HG03565 (cell line): ENCODE measurements at regions not wholly inside any gene's neighbourhood (a gene's known extent, or its start where the extent isn't known, plus 50 kb on each side); places are given as distances from the start of the nearest gene placed in this dataset.
A peak's percentile ranks its signal among the peaks of the same experiment; 100 is the strongest.
"Not testable (repeated sequence)": the region's sequence is repeated elsewhere in the genome, so short reads cannot be mapped to it uniquely, and the experiment has no call there.

ENCODE experiments used
- ATAC-seq: cut with Tn5 transposase; IDR thresholded peaks from one replicate; pipeline ENCODE4 v1.9.1; 2021; ENCODE audit warnings: mild to moderate bottlenecking, moderate library complexity; ENCODE audit not compliant: unreplicated experiment

- peak; percentile 53 for ATAC-seq
Observed at GRCh38 chr3:140863580-140864009, 78.0 kb upstream of the SLC25A36 start.

- ATAC-seq = no peak
Observed at GRCh38 chr3:140870351-140870750, 71.3 kb upstream of the SLC25A36 start.

DNA sequence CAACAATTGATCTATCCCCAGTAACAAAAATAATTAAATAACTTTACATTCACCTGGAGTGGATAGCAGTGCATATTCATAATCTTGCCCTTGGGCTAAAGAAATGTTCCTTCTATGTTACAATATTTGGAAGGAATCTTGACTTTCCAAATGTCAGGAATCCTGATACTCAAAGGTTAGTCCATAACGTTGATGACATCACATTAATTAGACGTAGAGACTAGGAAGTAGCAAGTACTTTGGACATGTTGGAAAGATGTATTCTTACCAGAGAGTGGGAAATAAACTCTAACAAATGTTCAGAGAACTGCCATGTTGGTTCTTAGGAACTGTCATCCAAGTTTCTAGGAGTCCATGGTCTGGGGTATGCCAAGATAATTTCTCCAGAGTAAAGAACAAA, 70.6 kb upstream of the SLC25A36 start:
- no peak for ATAC-seq

DNA sequence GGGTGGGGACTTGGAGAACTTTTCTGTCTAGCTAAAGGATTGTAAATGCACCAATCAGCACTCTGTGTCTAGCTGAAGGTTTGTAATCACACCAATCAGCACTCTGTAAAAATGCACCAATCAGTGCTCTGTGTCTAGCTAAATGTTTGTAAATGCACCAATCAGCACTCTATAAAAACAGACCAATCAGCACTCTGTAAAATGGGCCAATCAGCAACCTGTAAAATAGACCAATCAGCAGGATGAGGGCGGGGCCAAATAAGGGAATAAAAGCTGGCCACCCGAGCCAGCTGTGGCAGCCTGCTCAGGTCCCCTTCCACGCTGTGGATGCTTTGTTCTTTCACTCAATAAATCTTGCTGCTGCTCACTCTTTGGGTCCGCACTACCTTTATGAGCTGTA, 69.5 kb upstream of the SLC25A36 start:
- not testable (repeated sequence) for ATAC-seq

DNA sequence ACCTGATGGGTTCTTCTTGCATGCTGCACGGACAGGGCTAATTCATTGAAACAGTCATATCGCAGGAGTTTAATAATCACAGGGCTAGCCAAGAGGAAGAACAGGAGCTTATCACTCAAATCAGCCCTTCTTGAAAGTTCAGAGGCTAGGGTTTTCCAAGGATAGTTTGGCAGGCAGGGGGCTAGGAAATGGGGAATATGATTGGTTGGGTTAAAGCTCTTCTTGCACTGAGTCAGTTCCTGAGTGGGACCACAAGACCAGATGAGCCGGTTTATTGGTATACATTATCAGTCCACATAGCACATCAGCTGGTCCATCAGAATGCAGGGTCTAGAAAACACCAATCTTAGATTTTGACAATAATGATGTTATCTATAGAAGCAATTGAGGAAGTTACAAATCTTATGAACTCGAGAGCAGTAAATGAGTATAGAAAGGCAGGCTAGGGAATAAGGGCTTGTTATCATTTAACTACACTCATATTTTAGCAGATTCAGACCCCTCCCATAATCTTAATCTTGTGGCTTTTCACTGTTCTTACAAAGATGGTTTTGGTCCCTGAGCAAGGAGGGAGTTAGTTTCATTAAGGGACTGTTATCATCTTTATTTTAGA, 58.1 kb upstream of the SLC25A36 start:
- ATAC-seq = no peak

GRCh38 chr3:140885697-140886096, 55.9 kb upstream of the SLC25A36 start:
- ATAC-seq = not testable (repeated sequence)
